ENCODE measurements at regions not wholly inside any gene's neighbourhood (a gene's known extent, or its start where the extent isn't known, plus 50 kb on each side); places are given as distances from the start of the nearest gene placed in this dataset.

DNA sequence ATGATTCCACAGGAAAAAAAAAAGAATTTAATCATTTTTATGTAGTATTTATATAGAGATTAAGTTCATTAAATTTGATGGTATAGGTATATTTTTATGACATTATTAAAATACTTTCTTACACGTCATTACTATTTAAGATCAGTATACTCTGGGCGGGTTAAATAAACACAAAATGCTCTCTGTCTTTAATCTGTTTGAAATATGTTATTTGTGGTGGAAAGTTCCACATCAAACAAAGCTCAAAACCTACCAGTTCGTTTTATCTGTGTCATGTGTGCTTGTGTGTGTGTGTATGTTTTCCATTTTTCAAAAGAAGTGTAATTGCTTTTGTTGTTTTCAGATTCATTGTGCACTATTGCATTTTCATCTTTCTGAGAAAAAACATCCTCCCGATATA is 488.5 kb downstream of the ANKRD7 start:
- DNase-seq = no peak

DNA sequence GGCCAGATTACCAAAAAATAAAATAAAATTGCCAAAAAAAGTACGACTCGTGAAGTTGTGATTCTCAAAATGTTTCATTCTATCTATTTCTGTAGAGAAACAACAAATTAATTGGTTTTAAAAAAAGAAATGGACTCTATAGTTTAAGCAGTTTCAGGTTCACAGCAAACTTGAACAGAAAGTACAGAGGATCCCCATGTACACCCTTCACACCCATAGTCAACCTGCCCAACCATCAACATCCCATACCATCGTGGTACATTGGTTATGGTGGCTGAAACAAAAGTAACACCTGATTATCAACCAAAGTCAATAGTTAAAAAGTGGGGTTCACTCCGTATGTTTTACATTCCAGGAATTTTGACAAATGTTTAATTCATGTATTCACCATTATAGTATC is 496.1 kb downstream of the ANKRD7 start:
- no peak for DNase-seq

DNA sequence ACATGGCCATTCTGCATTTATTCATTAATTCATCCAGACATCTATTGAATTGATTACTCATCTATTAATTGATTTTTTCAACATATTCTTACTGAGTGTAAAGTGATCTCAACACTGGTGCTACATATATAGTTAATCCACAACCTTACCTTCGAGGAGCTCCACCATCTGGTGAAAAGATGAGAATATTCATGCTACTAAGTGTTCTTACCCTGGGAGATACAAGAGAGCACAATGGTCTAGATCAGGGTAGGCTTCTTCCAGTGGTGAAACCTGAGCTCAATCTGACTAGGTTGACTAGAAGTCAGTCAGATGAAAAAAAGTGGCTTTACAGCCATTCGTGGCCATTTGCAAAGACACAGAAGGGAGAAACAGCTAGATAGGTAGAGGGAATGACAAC is 507.4 kb downstream of the ANKRD7 start:
- DNase-seq = no peak

DNA sequence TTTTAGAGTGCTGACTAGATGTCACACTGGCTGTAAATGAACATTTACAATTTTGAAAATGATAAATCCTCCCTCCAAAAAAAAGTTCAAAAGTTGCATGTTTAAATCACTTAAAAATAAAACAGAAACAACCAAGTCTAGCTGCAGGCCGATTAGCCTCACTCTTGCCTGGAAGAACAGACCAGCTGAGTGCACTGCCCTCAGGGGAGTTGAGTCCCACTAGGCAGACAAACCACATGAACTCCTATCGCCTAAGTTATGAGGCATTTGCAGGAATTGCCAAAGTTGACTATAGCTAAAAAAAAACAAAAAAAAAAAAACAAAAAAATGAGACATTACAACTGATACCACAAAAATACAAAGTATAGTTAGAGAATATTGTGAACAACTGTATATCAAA is 510.0 kb downstream of the ANKRD7 start:
- no peak for DNase-seq

DNA sequence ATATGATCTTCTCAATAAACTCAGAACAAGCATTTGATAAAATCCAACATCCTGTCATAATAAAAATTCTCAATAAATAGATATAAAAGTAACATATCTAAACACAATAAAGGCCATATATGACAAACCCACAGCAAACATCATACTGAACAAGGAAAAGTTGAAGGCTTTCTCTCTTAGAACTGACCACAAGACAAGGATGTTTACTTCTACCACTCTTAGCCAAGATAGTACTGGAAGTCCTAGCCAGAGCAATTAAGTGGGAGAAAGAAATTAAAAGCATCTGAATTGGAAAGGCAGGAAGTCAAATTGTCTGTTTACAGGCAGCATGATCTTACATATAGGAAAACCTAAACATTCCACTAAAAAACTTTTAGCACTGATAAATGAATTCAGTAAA is 510.9 kb downstream of the ANKRD7 start:
- DNase-seq = no peak

DNA sequence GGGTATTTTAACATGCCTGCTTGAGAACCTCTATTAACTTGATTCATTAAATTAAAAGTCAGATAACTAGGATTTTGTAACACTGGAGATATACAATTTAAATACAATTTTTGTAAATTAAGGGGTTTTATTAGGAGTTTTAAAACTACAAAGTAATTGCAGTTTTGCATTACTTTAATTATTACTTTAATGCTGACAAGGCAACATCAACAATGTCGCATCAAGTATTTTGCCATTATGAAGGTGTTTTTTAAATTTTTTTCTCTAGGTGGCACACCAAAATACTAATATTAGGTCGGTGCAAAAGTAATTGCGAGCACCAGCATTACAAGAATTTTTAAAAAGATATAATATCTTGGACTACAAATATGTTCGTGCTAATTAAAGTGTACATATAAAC is 513.4 kb downstream of the ANKRD7 start:
- no peak for DNase-seq

DNA sequence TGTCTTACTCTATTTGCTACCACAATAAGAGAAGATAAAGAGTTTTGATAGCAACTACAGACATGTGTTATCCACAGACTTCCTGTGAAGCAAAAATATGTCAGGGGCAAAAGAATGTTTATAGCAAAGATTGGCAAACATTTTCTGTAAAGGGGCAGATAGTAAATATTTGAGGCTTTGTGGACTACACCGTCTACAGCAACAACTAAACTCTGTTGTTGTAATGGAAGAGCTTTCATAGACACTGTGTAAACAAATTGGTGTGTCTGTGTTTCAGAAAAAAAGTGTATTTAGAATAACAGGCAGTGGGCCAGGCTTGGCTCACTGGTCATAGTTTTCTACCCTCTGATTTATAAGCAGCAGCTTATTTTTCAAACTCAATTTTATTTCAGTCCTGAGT is 521.4 kb downstream of the ANKRD7 start:
- no peak for DNase-seq

DNA sequence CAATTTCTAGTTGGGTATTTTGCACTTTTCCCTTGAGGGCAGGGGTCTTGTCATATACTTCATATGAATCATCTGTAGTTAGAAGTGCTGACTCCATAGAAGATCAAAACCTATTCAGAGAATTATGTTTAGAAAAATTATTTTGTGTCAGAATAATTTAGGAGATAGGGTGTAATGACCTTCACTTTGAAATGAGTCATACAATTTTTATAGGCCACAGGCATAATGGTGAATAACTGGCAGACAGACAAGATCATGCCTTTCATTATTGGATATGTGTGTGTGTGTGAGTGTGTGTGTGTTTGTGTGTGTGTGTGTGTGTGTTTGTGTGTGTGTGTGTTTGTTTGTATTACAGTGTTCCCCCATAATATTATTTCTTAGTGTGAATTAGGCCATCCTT is 523.0 kb downstream of the ANKRD7 start:
- DNase-seq = no peak

DNA sequence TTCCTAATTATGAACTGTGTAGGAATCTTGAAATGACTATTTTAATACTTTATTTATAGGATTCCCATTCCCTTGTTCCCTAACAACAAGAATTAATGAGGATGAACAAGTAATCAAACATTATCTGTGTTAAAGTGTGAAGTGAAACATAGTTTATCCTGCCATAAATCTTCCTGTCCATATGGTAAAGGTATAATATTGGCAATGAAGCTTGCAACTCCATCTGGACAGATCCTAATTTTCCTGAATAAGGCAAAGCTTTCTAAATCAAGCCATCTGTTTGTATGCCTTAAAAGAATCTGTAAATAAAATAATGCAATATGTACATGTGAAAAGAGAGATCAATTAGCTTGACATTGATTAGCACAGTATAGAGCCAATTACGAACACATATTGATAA is 529.0 kb downstream of the ANKRD7 start:
- DNase-seq = no peak

DNA sequence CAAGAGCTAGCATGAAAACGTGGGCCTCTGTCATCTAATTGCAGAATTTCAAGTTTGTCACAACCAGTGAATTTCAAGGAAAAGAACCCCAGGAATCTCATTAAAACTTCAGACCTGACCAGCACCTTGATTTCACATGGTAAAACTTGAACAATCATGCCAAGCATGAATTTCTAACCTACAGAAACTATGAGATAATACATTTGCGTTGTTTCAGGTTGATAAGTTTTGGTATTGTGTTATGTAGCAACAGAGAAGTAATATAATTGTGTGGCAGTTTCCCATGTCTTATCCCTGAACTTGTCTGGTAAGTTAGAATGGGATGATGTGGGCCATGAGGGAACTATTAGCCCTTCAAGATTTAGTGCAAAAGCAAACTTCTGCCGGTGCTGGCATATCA is 530.1 kb downstream of the ANKRD7 start:
- no peak for DNase-seq

DNA sequence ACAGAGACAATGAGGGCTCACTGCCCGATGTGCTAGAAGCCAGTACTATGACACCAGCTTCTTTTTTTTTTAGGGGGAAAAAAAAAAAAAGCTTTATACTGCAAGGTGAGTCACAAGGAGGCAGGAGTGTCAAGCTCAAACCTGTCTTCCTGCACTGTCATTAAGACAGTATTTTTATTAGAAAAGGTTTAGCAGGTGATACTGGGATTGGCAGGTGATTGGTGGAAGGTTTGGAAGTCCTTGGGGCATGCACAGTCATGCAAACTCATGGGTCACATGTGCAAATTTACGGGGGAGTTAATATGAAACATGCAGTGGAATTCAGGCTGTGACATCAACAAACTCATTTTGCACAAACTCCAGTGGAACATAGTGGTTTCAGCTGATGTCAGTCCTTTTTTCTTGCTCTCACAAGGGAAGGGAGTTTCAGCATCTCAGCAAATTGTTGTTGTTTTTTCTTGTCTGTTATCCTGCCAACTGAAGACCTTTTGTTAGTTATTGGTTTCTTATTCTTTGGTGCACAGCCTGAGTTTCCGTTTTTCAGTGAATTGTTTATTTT is 530.6 kb downstream of the ANKRD7 start:
- no peak for DNase-seq

DNA sequence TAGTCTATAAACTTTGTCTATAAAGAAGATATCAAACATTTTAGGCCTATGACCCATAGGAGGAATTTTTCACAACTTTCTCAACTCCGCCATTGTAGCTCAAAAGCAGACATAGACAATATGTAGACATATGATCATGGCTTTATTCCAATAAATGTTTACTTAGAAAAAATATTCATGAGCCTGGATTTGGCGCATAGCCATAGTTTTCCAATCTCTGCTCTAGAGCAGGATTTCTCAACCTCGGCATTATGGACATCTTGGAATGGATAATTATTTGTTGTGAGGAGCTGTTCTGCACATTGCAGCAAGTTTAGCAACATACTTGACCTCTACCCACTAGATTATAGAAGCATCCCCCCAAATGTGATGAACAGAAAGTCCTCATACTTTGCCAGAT is 532.6 kb downstream of the ANKRD7 start:
- no peak for DNase-seq

DNA sequence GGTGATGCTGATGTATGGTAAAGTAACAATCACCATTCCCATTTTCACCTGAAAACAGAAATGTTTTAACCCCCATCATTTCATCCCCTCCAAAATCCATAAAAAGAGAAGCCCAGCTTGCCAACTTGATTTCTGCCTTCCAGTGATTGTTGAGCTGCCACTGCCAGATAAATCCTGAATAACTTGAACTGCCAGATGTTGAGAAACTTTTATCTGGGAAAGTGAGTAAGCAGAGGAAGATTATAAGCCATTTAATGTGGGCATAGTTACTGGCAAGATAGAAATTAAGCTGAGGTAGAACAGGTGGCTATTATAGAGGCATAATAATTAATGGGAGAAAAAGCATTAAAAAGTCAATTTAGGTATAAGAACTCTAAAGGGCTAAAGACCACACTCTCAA is 534.1 kb downstream of the ANKRD7 start:
- DNase-seq = no peak

DNA sequence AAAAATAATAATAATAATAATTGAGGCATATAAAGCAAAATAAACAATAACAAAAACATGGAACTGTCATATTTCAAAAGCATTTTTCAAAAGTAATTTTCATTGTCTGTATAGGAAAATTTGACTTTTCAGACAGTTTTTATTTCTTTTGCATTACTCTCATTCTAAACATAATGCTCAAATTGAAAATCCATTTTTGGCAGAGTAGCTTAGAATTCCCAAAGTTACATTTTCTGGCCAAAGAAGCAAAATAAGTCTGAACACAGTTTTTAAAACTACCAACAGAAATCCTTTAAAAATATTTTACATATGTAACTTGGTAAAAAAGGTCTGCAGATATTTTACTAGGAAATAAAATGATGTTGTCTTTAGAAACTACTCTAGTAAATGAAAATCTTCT is 535.4 kb downstream of the ANKRD7 start:
- no peak for DNase-seq

DNA sequence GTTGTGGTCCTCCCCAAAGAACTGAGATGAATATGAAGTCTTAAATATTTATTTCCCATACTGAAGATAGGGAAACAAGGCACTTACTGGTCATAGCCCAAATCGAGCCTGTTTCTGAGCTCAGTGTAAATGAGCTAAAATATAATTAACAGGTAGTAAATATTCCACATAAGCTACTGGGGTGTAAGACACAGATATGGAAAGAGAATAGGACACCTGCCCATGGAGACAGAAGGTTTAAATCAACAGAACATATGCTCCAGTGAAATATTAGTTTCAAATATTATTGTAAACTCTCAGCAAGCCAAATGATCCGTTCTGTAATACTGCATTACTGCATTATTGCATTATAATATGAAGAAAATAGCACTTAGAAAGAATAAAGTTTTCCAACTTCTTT is 537.9 kb downstream of the ANKRD7 start:
- DNase-seq = no peak

DNA sequence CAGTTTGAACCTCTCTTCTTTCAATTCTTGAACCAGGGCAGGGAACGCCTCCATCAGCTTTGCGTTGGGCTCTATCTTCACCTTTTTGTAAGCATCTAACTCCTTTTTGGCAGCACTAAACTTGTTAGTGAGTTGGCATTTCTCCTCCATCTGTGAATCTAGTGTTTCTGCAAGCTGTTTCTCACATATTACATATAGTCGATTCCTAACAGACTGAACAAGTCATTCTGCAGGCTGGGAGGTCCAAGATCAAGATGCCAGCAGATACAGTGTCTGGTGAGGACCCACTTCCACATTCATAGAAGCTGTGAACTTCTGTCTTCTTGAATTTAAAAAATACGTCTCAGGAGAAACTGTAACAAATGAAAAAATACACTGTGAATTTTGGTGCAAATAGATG is 539.7 kb downstream of the ANKRD7 start:
- DNase-seq = no peak

DNA sequence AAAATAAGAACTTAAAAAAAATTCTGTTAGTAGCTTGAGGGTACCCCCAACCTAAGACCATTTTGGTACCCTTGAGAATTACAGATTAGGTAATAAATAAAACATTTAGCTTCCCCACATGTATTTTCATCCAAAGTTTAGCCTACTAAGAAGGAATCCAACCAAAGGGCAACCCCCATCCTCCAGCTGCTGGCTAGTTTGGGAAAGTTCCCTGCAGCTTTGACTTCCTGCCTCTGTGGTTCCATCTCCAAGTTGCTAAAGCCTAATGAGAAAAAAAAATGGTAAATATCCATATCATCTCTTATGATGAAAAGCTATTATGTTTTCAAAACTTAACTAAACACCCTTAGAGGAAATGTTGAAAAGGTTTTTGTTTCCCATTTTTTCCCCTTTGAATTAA is 547.2 kb downstream of the ANKRD7 start:
- no peak for DNase-seq

DNA sequence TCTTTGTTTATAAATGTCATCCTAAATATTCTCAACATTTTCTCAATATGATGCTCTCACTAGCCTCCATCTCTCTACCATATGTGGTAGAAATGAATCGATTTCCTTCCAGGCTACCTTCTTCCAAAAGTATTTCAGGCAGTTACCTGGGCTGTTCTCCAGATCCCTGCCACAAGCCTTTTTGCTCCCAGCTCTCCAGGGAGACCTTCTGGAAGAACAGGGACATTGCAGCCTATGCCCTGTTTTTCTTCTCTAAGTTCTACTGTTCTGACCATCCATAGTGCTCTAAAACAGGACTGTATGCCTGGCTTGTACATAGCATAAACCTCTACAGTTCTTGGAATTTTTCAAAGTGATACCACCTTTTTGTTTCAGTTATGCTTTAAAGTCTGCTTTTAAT is 552.8 kb downstream of the ANKRD7 start:
- no peak for DNase-seq

DNA sequence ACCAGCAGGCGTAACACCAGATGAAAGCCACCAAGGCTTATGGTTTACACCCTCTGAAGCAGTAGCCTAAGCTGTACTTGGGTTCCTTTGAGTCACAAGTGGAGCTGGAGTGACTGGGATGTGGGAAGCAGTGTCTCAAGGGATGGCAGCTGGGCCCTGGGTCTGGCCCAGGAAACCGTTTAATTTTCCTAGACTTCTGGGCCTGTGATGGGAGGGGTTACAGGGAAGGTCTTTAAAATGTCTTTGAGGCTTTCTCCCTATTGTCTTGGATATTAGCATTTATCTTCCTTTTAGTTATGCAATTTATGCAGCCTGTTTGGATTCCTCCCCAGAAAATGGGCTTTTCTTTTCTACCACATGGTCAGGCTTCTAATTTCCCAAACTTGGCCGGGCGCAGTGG is 568.2 kb downstream of the ANKRD7 start:
- DNase-seq = no peak

DNA sequence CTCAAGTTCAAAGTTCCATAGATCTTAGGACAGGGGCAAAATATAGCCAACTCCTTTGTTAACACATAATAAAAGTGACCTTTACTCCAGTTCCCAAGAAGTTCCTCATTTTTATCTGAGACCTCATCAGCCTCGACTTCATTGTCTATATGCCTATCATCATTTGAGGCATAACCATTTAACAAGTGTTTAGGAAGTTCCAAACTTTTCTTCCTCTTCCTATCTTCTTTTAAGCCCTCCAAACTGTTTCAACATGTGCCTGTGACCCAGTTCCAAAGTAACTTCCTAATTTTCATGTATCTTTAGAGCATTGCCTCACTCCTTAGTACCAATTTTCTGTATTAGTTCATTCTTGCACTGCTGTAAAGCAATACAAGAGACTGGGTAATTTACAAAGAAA is 569.1 kb downstream of the ANKRD7 start:
- DNase-seq = no peak

DNA sequence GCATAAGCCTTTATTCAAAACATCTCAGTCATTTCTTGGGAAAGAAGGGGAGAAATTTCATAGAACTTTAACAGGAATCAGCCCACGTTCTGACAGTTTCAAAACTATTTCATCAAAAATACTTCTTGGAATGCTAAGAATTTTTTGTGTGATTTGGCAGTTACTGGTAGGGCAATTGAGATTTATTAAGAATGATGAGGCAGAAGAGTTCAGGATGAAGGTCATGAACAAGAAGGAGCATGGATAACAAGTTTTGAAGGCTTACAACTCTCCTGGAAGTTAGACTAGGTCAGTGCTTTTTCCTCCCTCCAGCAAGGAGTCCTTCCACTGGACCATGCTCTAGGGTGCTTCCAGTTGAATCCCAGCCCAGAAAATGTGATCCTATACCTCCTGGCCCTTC is 569.9 kb downstream of the ANKRD7 start:
- DNase-seq = no peak

DNA sequence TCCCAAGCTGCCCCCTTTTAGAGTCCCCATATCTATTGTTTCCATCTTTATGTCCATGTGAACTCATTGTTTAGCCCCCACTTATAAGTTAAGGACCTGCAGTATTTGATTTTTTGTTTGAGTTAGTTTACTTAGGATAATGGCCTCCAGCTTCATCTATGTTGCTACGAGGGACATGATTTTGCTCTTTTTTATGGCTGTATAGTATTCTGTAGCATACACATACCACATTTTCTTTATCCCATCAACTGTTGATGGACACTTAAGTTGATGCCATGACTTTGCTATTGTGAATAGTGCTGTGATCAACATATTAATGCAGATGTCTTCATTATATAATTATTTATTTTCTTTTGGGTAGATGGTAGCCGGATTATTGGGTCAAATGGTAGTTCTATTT is 576.9 kb downstream of the ANKRD7 start:
- no peak for DNase-seq

DNA sequence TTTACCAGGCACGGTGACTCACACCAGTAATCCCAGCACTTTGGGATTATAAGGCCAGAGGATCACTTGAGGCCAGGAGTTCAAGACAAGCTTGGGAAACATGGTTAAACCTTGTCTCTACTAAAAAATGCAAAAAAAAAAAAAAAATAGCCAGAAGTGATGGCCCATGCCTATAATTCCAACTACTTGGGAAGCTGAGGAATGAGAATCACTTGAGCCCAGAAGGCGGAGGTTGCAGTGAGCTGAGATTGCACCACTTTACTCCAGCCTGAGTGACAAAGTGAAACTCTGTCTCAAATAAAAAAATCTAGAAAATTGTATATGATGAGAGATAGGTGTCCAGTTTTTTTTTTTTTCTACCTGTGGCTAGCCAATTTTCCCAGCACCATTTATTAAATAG is 578.2 kb downstream of the ANKRD7 start:
- DNase-seq = no peak

DNA sequence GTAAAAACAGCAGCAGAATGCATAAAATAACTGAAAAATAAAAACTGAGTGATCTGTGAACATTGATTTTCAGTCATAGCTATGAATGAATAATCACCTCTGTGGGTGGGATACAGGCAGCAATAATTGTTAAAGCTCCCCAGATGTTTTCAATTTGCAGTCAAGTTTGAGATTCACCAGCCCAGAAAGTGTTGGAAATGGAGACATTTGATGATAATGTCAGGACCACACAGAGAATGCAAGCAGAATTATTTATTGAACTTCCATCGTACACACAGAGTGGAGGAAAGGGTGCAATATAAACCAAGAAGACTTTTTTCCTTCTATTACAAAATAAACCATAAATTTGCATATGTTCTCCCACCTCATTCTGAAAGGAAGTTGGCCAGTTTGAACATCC is 601.7 kb downstream of the ANKRD7 start:
- DNase-seq = no peak

DNA sequence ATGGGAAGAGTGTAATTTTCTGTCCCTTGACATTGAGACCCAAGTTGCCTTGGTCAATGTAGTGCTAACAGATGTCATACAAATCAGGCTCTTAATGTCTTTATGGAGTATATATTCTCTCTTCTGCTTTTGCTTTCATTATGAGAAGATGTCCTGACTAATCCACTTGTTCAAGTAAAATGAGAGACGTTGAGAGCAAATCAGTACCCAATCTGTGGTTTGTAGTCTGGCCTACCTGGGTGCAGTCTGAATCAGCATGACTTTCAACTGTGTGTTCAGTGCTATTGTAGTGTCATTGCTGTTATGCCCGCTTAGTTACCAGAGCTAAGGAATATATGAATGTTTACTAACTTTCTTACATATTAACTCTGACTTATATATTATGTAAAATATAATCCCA is 612.4 kb downstream of the ANKRD7 start:
- no peak for DNase-seq

DNA sequence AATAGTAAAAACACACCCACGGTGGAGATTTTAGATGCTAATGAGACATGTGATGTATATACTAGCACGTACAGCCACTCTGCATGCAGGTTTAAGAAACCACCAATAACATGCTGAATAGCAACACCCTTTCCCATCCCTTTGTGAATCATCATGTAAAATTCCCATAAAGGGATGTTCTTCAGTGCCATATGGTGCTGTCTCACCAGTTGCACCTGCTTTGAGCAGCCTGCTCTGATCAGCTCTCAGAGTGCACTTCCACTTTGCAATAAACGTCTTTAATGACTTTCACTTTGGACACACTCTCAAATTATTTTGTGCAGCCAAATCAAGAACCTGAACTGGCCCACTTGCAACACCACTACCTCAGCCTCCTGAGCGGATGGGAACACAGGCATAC is 615.0 kb downstream of the ANKRD7 start:
- no peak for DNase-seq
